ENCODE measurements at regions not wholly inside any gene's neighbourhood (a gene's known extent, or its start where the extent isn't known, plus 50 kb on each side); places are given as distances from the start of the nearest gene placed in this dataset.

DNA sequence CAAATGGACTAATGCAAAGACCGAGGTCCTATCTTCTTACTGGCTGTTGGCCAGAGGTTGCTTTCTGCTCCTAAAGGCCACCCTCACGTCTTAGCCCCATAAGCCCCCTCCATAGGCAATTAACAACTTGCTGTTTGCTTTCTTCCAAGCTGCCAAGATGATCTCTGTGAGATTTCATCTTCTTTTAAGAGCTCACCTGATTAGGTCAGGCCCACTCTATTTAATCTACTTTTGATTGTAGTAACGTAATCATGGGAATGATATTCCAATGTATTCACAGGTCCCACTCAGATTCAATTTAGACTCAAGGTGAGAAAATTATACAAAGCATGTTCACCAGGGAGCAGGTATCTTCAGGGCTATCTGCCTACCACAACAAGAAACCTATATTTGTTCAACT is 84.4 kb upstream of the RAD23B start:
- no peak overlapping the region for H3K27ac ChIP-seq (ENCODE audit: low read depth, low read length)
- no peak overlapping the region for H2BK20ac ChIP-seq (ENCODE audit: low read length)
- no peak overlapping the region for H3K23ac ChIP-seq (ENCODE audit: insufficient read length)
- no peak overlapping the region for H3K4me2 ChIP-seq (ENCODE audit: insufficient read depth in 1 of 2, low read depth in 2 of 2, low read length in 2 of 2)
- H3K9ac ChIP-seq (replicated peaks in 1 of 4; ENCODE audit: extremely low read depth in 1 of 4, low read depth in 3 of 4, low read length in 3 of 4) = no peak overlapping the region
- no peak overlapping the region for H3K18ac ChIP-seq (ENCODE audit: extremely low read depth, low read length)
- no peak overlapping the region for H4K5ac ChIP-seq (ENCODE audit: insufficient read length, low read depth, low read length)
- H3K4me1 ChIP-seq (replicated peaks in 1 of 4; ENCODE audit: control insufficient read depth in 3 of 4, insufficient read depth in 4 of 4, low read length in 3 of 4) = peaks cover 0 to 4% (median 2%) of the 10 kb centered on the region in 4 experiments; a peak in 2 of 7 replicates
- no peak overlapping the region for H4K8ac ChIP-seq (ENCODE audit: extremely low read depth, insufficient read depth, low read length)
- H2BK12ac ChIP-seq (ENCODE audit: low read depth, low read length) = no peak overlapping the region
- H3K27me3 ChIP-seq (replicated peaks in 1 of 4; ENCODE audit: control insufficient read depth in 3 of 4, extremely low read depth in 1 of 4, insufficient read depth in 3 of 4, low read length in 3 of 4) = no peaks in the 10 kb centered on the region
- H4K91ac ChIP-seq (replicated peaks; ENCODE audit: insufficient read length, low read length) = no peak overlapping the region
- POLR2A ChIA-PET (ENCODE audit: partially characterized antibody) = no interaction called here
- H3K14ac ChIP-seq (ENCODE audit: insufficient read length) = no peak overlapping the region
- peaks cover 4 to 5% of the 10 kb centered on the region in 2 experiments for H3K9me3 ChIP-seq (ENCODE audit: insufficient read depth in 2 of 2, low read depth in 1 of 2, low read length in 1 of 2)
- FAIRE-seq (no peak), DNase-seq (ENCODE audit: low read depth in 1 of 2, low spot score in 2 of 2) (no peak)
- WGBS, 2 experiments (ENCODE audit: extremely low coverage in 1 of 2, insufficient coverage in 1 of 2, insufficient read length in 1 of 2, insufficient replicate concordance in 2 of 2, low coverage in 1 of 2, low lambda C conversion rate in 2 of 2, missing lambda C conversion rate in 1 of 2) = 83% methylated on average over 3 of the region's 3 CpGs; no CpG with 5 or more reads in 1 of the 2 experiments
- no peak overlapping the region for H2BK120ac ChIP-seq (replicated peaks; ENCODE audit: low read depth, low read length)
- no peaks in the 10 kb centered on the region for H4K20me1 ChIP-seq (replicated peaks in 1 of 2; ENCODE audit: control insufficient read depth in 1 of 2, insufficient read depth in 2 of 2, low read length in 2 of 2)
- no peaks in the 10 kb centered on the region for H3K36me3 ChIP-seq (ENCODE audit: control insufficient read depth in 2 of 4, insufficient read depth in 4 of 4, low read length in 3 of 4)
- no peak overlapping the region for H3K56ac ChIP-seq (replicated peaks; ENCODE audit: insufficient read length, low read depth, low read length)
- CTCF ChIA-PET (ENCODE audit: partially characterized antibody) = no interaction called here
- no peak overlapping the region for H2BK5ac ChIP-seq (ENCODE audit: low read depth, low read length)
- no peak overlapping the region for H2BK15ac ChIP-seq (ENCODE audit: low read length)
- no peaks in the 10 kb centered on the region for H3K79me2 ChIP-seq (ENCODE audit: control insufficient read depth in 1 of 2, insufficient read depth in 2 of 2, low read length in 2 of 2)
- no peak overlapping the region for H3K4me3 ChIP-seq (ENCODE audit: extremely low read depth in 1 of 4, insufficient read depth in 2 of 4, low read depth in 3 of 4, low read length in 4 of 4)
- no peak overlapping the region for H2AFZ ChIP-seq (ENCODE audit: low read length)
- H3K79me1 ChIP-seq (ENCODE audit: low read depth, low read length) = no peaks in the 10 kb centered on the region
- H2AK5ac ChIP-seq (ENCODE audit: low read depth, low read length) = no peak overlapping the region
- no peak overlapping the region for H3K4ac ChIP-seq (replicated peaks; ENCODE audit: insufficient read length, low read depth, low read length)
- no peaks in the 10 kb centered on the region for H3K23me2 ChIP-seq (ENCODE audit: low read depth, low read length)
- TF ChIP-seq HDAC2 (IDR thresholded peaks at IDR 0.05; ENCODE audit: borderline replicate concordance in 1 of 2, low read depth in 2 of 2, low read length in 2 of 2) = no peak
- TF ChIP-seq CEBPB (IDR thresholded peaks at IDR 0.05; ENCODE audit: low read depth, low read length) = no peak
- TF ChIP-seq TAF7 (optimal IDR thresholded peaks at IDR 0.05; ENCODE audit: borderline replicate concordance, low read depth, low read length) = no peak
- no peak for TF ChIP-seq PHF8 (conservative IDR thresholded peaks at IDR 0.05; ENCODE audit: low read depth, low read length)
- TF ChIP-seq, protein P1, sequence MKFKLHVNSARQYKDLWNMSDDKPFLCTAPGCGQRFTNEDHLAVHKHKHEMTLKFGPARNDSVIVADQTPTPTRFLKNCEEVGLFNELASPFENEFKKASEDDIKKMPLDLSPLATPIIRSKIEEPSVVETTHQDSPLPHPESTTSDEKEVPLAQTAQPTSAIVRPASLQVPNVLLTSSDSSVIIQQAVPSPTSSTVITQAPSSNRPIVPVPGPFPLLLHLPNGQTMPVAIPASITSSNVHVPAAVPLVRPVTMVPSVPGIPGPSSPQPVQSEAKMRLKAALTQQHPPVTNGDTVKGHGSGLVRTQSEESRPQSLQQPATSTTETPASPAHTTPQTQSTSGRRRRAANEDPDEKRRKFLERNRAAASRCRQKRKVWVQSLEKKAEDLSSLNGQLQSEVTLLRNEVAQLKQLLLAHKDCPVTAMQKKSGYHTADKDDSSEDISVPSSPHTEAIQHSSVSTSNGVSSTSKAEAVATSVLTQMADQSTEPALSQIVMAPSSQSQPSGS (IDR thresholded peaks at IDR 0.05; ENCODE audit: low read length) = no peak
- TF ChIP-seq RNF2 (IDR thresholded peaks at IDR 0.05; ENCODE audit: borderline replicate concordance, low read depth, low read length, missing control alignments, poor library complexity, severe bottlenecking) = no peak
- TF ChIP-seq SIRT6 (IDR thresholded peaks at IDR 0.05; ENCODE audit: low read length) = no peak
- no peak for TF ChIP-seq EGR1 (IDR thresholded peaks at IDR 0.05; ENCODE audit: borderline replicate concordance, low read depth, low read length)
- no peak for TF ChIP-seq CREB1 (IDR thresholded peaks at IDR 0.05)
- no peak for TF ChIP-seq GTF2F1 (IDR thresholded peaks at IDR 0.05; ENCODE audit: borderline replicate concordance, low read depth, low read length)
- TF ChIP-seq BCL11A (IDR thresholded peaks at IDR 0.05; ENCODE audit: low read depth in 2 of 2, low read length in 2 of 2) = no peak
- no peak for TF ChIP-seq JUN (IDR thresholded peaks at IDR 0.05; ENCODE audit: low read depth, low read length)
- TF ChIP-seq SP4 (IDR thresholded peaks at IDR 0.05; ENCODE audit: low read length) = no peak
